Heart right ventricle (tissue), 16 donors: ENCODE measurements at regions not wholly inside any gene's neighbourhood (a gene's known extent, or its start where the extent isn't known, plus 50 kb on each side); places are given as distances from the start of the nearest gene placed in this dataset.
"Not testable (repeated sequence)": the region's sequence is repeated elsewhere in the genome, so short reads cannot be mapped to it uniquely, and the experiment has no call there.

Experiments
- ATAC-seq, 8 donors: fragments of 200-7000 bp; cut with Tn5 transposase; one replicate each; pipeline ENCODE4 v1.9.1; 2020; ENCODE audit warnings: mild to moderate bottlenecking in 8 of 8, moderate library complexity in 8 of 8, moderate number of reproducible peaks in 1 of 8
- DNase-seq, 2 donors: peaks; one replicate each; pipeline ENCODE4 v3.0.0-alpha.2; 2020
- H3K27ac ChIP-seq, 10 donors: fragments of 200-600 bp; sonication (generic) in 2 of 10; one replicate each; pipeline versions ENCODE4 v1.5.0 to v1.8.0; 2020 to 2022; ENCODE audit warnings: mild to moderate bottlenecking in 3 of 10
- H3K27me3 ChIP-seq, 7 donors: fragments of 200-600 bp; one replicate each; pipeline ENCODE4 v1.8.0; 2021 to 2022; ENCODE audit warnings: mild to moderate bottlenecking in 2 of 7
- H3K36me3 ChIP-seq, 9 donors: fragments of 200-600 bp; sonication (generic) in 1 of 9; one replicate each; pipeline versions ENCODE4 v1.5.0 to v1.8.0; 2020 to 2022; ENCODE audit warnings: mild to moderate bottlenecking in 2 of 9
- H3K4me1 ChIP-seq, 9 donors: fragments of 200-600 bp; sonication (generic) in 1 of 9; one replicate each; pipeline versions ENCODE4 v1.5.0 to v1.8.0; 2020 to 2022; ENCODE audit warnings: mild to moderate bottlenecking in 4 of 9
- H3K4me3 ChIP-seq, 10 donors: fragments of 200-600 bp; sonication (generic) in 2 of 10; one replicate each; pipeline versions ENCODE4 v1.5.0 to v1.8.0; 2020 to 2022; ENCODE audit warnings: mild to moderate bottlenecking in 7 of 10, moderate library complexity in 2 of 10
- H3K9me3 ChIP-seq, 11 donors: fragments of 200-600 bp in 10 of 11; sonication (generic) in 2 of 11; one replicate each; pipeline versions ENCODE4 v1.5.0 to v1.8.0; 2013 to 2022; ENCODE audit warnings: mild to moderate bottlenecking in 2 of 11, control low read depth in 1 of 11, moderate library complexity in 1 of 11
- WGBS, 2 donors: extraction: QIAGEN DNeasy Blood & Tissue Kit; methylation state at CpG; one replicate each; pipeline ENCODE4 v1.1.7; 2013; ENCODE audit warnings: inconsistent platforms in 1 of 2; 5-methylcytosine and 5-hydroxymethylcytosine counted together
- intact Hi-C, 10 donors: fragments of 100-400 bp; cut with DNase I; formaldehyde crosslinking; loops; one replicate each; pipeline versions ENCODE4 v1.11.1 to v1.14.2; 2022
- TF ChIP-seq, protein P1 (sequence below), 9 donors: fragments of 200-600 bp; sonication (generic) in 2 of 9; IDR thresholded peaks; one replicate each; pipeline versions ENCODE4 v1.5.0 to v1.8.0; 2021 to 2022; ENCODE audit warnings: antibody characterized with exemption in 9 of 9, mild to moderate bottlenecking in 5 of 9, moderate library complexity in 1 of 9
- donor health status: Arrhythmogenic right ventricular cardiomyopathy.
- donor health status: ischemic (EF 13 %, LVEDD 7.1; RV severe dilation, severe dysfunction).
- donor health status: healthy with polysubstance abuse.
- donor health status: DM: no; HTN: yes; CAD: no.
- donor health status: DM: no; HTN: no; CAD: no.
- donor health status: ischemic (EF 25% LVEDD 6.9; RV normal size, moderate dysfunction).
- donor health status: ischemic (EF 25% LVEDD 5.7; RV mildly dilated, moderate dysfunction).
- donor health status: healthy.
- donor health status: DM: yes; HTN: yes; CAD: no.
- donor health status: Ischemic cardiomyopathy.
- donor health status: ischemic (EF 35%, LVEDD 5.7; RV mildly dilated, moderate dysfunction).
- donor health status: nonischemic (EF 11% LVEDD 7.7; RV severe dilation, severe dysfunction).
- donor health status: DM: yes; HTN: yes; CAD: no.
- donor health status: PGD.
- donor health status: ischemic (EF 29% LVEDD 5.4; RV normal size, mild dysfunction).
- donor health status: nonischemic (EF 23%, LVEDD 6.1; RV moderate dilation, normal function).

DNA sequence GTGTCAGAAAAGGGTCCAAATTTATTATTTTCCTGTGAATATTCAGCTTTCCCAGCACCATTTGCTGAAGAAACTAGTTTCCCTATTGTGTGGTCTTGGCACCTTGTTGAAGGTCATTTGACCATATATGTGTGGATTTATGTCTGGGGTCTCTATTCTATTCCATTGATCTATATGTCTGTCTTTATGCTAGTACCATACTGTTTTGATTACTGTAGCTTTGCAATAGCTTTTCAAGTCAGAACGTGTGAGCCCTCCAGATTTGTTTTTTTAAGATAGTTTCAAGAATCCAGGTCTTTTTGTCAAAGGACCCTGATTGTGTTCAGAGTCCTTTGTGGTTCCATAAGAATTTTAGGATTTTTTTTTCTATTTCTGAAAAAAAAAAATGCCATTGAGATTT is 79.0 kb upstream of the WAC start:
- DNase-seq (no peak), ATAC-seq (no peak)
- Histone ChIP-seq H3K27ac (no peak overlapping the region), H3K9me3 (peaks cover 0 to 17% (median 0%) of the 10 kb centered on the region in 11 donors), H3K36me3 (no peaks in the 10 kb centered on the region), H3K4me3 (no peak overlapping the region), H3K27me3 (peaks cover 0 to 6% (median 0%) of the 10 kb centered on the region in 7 donors), H3K4me1 (no peaks in the 10 kb centered on the region)
- intact Hi-C loops = no loop called here
- WGBS, 2 donors = 82 to 91% methylated on average over 1 of the region's 1 CpG
- TF ChIP-seq, protein P1, sequence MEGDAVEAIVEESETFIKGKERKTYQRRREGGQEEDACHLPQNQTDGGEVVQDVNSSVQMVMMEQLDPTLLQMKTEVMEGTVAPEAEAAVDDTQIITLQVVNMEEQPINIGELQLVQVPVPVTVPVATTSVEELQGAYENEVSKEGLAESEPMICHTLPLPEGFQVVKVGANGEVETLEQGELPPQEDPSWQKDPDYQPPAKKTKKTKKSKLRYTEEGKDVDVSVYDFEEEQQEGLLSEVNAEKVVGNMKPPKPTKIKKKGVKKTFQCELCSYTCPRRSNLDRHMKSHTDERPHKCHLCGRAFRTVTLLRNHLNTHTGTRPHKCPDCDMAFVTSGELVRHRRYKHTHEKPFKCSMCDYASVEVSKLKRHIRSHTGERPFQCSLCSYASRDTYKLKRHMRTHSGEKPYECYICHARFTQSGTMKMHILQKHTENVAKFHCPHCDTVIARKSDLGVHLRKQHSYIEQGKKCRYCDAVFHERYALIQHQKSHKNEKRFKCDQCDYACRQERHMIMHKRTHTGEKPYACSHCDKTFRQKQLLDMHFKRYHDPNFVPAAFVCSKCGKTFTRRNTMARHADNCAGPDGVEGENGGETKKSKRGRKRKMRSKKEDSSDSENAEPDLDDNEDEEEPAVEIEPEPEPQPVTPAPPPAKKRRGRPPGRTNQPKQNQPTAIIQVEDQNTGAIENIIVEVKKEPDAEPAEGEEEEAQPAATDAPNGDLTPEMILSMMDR (IDR thresholded peaks at IDR 0.05) = no peak

DNA sequence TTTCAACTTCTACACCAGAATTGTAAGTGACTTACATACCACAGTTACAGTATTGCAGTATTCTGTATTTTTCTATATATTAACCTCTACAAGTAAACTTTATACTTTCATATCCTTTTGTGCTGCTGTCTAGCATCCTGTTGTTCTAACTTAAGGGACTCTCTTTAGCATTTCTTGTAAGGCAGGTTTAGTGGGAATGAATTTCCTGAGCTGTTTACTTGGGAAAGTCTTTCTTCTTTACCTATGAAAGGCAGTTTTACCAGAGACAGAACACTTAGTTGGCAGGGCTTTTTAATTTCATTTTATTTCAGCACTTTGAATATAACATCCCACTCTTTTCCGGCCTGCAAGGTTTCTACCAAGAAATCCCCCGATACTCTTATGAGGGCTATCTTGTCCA is 75.8 kb upstream of the WAC start:
- 54 to 80% methylated on average over 2 of the region's 2 CpGs for WGBS, 2 donors
- Histone ChIP-seq H3K27ac (no peak overlapping the region), H3K27me3 (peaks cover 0 to 6% (median 0%) of the 10 kb centered on the region in 7 donors), H3K4me3 (no peak overlapping the region), H3K9me3 (peaks cover 0 to 17% (median 0%) of the 10 kb centered on the region in 11 donors), H3K4me1 (no peaks in the 10 kb centered on the region), H3K36me3 (no peaks in the 10 kb centered on the region)
- intact Hi-C loops = no loop called here
- DNase-seq (no peak), ATAC-seq (no peak)
- TF ChIP-seq, protein P1 (IDR thresholded peaks at IDR 0.05) = no peak

DNA sequence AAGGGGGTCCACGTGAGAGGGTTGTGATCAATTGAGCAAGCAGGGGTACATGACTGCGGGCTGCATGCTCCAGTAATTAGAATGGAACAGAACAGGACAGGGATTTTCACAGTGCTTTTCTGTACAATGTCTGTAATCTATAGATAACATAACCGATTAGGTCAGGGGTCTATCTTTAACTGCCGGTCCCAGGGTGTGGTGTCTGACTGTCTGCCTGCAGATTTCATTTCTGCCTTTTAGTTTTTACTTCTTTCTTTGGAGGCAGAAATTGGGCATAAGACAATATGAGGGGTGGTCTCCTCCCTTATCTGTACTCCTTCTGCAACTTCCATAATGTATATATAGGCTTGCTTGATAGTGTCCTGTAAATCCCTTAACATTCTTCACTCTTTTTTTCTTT is 75.0 kb upstream of the WAC start:
- H3K4me3 ChIP-seq, DNase-seq, ATAC-seq, H3K36me3 ChIP-seq, intact Hi-C loops, H3K4me1 ChIP-seq, H3K27ac ChIP-seq, H3K27me3 ChIP-seq: not testable (repeated sequence)
- 43 to 52% methylated on average over 4 of the region's 4 CpGs for WGBS, 2 donors
- peaks cover 0 to 17% (median 0%) of the 10 kb centered on the region in 11 donors for H3K9me3 ChIP-seq

DNA sequence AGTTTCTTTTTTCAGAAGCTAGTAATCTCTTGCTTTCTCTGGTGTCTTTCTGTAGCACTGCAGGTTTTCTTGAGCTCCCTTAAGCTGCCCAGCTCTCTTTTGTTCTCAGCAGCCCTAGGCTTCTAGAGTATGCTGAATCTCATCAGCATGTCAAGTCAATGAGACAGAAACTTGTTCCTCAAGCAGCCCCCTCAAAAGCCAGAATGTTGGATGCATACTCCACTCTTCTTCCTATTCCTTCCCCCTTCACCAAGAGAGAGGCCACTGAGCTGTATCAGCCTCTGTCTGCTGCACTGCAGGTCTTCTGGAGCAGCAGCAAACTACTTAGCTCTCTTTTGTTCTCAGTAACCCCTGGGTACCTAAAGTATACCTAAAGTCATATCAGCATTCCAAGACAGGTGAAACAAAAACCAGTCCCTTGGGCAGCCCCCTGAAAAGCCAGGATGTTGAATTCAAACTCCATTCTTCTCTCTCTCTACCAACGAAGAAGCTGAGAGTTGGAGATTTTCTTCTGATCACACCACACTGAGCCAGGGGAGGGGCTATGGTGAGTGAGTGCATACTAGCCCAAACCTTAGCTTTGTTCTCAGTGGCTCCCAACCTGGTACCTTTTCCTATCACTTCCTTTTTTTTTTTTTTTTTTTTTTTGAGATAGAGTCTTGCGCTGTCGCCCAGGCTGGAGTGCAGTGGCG is 73.3 kb upstream of the WAC start:
- DNase-seq = no peak
- Histone ChIP-seq H3K4me1 (no peaks in the 10 kb centered on the region), H3K9me3 (peaks cover 0 to 5% (median 0%) of the 10 kb centered on the region in 11 donors), H3K27me3 (peaks cover 0 to 6% (median 0%) of the 10 kb centered on the region in 7 donors), H3K36me3 (no peaks in the 10 kb centered on the region), H3K4me3 (no peak overlapping the region), H3K27ac (no peak overlapping the region)
- TF ChIP-seq, protein P1 (IDR thresholded peaks at IDR 0.05) = no peak
- intact Hi-C loops = no loop called here
- no peak for ATAC-seq
- 92 to 96% methylated on average over 4 of the region's 4 CpGs for WGBS, 2 donors

DNA sequence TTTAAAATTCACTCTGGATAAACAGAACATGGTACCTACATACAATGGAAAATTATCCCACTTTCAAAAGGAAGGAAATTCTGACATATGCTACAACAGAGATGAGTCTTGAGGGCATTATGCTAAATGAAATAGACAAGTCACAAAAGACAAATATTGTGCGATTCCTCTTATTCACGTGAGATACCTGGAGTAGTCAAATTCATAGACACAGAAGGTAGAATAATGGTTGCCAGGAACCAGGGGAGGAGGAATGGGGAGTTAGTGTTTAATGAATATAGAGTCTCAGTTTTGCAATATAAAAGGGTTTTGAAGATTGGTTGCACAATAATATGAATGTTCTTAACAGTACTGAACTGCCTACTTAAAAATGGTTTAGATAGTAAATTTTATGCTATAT is 69.8 kb upstream of the WAC start:
- Histone ChIP-seq H3K9me3 (peaks cover 0 to 5% (median 0%) of the 10 kb centered on the region in 11 donors), H3K27ac (no peak overlapping the region), H3K4me1 (peaks cover 0 to 7% (median 0%) of the 10 kb centered on the region in 9 donors), H3K36me3 (no peaks in the 10 kb centered on the region), H3K27me3 (peaks cover 0 to 6% (median 0%) of the 10 kb centered on the region in 7 donors), H3K4me3 (no peak overlapping the region)
- TF ChIP-seq, protein P1 (IDR thresholded peaks at IDR 0.05) = no peak
- intact Hi-C loops = no loop called here
- DNase-seq (no peak), ATAC-seq (no peak)
- WGBS, 2 donors = 91% methylated on average over 2 of the region's 2 CpGs
